ENCODE measurements at regions not wholly inside any gene's neighbourhood (a gene's known extent, or its start where the extent isn't known, plus 50 kb on each side); places are given as distances from the start of the nearest gene placed in this dataset.

GRCh38 chr5:101843055-101843454 is 453.0 kb downstream of the SLCO4C1 start:
- TF ChIP-seq CTCF (IDR thresholded peaks at IDR 0.05 in 4 of 5, conservative IDR thresholded peaks at IDR 0.05 in 1 of 5): no peak
- no peak for TF ChIP-seq POLR2A (IDR thresholded peaks at IDR 0.05)
